Smooth muscle cell (in vitro differentiated cells): ENCODE measurements at regions not wholly inside any gene's neighbourhood (a gene's known extent, or its start where the extent isn't known, plus 50 kb on each side); places are given as distances from the start of the nearest gene placed in this dataset.

ENCODE experiments used
- DNase-seq: peaks from one replicate; lab custom pipeline; 2025; ENCODE audit not compliant: unreplicated experiment; lab: John Stamatoyannopoulos, UW
- H2AFZ ChIP-seq: fragments of 200-600 bp; sonication (generic); 2 replicates; pipeline ENCODE4 v1.6.0; 2016; ENCODE audit warnings: antibody characterized with exemption, low read depth, mild to moderate bottlenecking
- H3F3A ChIP-seq: fragments of 200-600 bp; sonication (generic); 2 replicates; pipeline ENCODE4 v1.6.0; 2017; ENCODE audit warnings: antibody characterized with exemption, low read depth
- H3K27ac ChIP-seq: fragments of 200-600 bp; sonication (generic); 2 replicates; pipeline ENCODE4 v1.5.1; 2016; ENCODE audit warnings: low read depth, mild to moderate bottlenecking
- H3K27me3 ChIP-seq: fragments of 200-600 bp; sonication (generic); 2 replicates; pipeline ENCODE4 v1.6.1; 2016; ENCODE audit warnings: low read depth, mild to moderate bottlenecking
- H3K36me3 ChIP-seq: fragments of 200-600 bp; sonication (generic); 2 replicates; pipeline ENCODE4 v1.5.1; 2016; ENCODE audit warnings: low read depth
- H3K4me1 ChIP-seq: fragments of 200-600 bp; sonication (generic); 2 replicates; pipeline ENCODE4 v1.5.1; 2016; ENCODE audit warnings: low read depth
- H3K4me2 ChIP-seq: fragments of 200-600 bp; sonication (generic); 2 replicates; pipeline ENCODE4 v1.6.0; 2016; ENCODE audit warnings: mild to moderate bottlenecking
- H3K4me3 ChIP-seq: fragments of 200-600 bp; sonication (generic); 2 replicates; pipeline ENCODE4 v1.5.1; 2016; ENCODE audit warnings: mild to moderate bottlenecking
- H3K79me2 ChIP-seq: fragments of 200-600 bp; sonication (generic); 2 replicates; pipeline ENCODE4 v1.6.0; 2016; ENCODE audit warnings: low read depth, mild to moderate bottlenecking
- H3K9ac ChIP-seq: fragments of 200-600 bp; sonication (generic); 2 replicates; pipeline ENCODE4 v1.6.0; 2016; ENCODE audit warnings: low read depth
- H3K9me3 ChIP-seq: fragments of 200-600 bp; sonication (generic); replicated peaks from 2 replicates; pipeline ENCODE4 v1.5.1; 2016; ENCODE audit warnings: low read depth
- H4K20me1 ChIP-seq: fragments of 200-600 bp; sonication (generic); 2 replicates; pipeline ENCODE4 v1.6.0; 2016; ENCODE audit warnings: low read depth
- CTCF ChIP-seq: fragments of 200-600 bp; sonication (generic); IDR thresholded peaks from 2 replicates; pipeline ENCODE4 v1.5.1; 2017; ENCODE audit warnings: borderline replicate concordance, mild to moderate bottlenecking, antibody characterized with exemption; ENCODE audit not compliant: insufficient read depth, poor library complexity, severe bottlenecking
- WGBS: methylation state at CpG from one replicate; pipeline ENCODE4 v1.1.7; 2016; ENCODE audit warnings: low lambda C conversion rate; 5-methylcytosine and 5-hydroxymethylcytosine counted together

GRCh38 chr6:125480146-125480545, 178.4 kb upstream of the HDDC2 start:
- H4K20me1 ChIP-seq: no peaks in the 10 kb centered on the region
- no peaks in the 10 kb centered on the region for H3K9me3 ChIP-seq
- H3K79me2 ChIP-seq: no peaks in the 10 kb centered on the region
- peak overlapping the region; percentile 73 for H3K27ac ChIP-seq
- peak overlapping the region; percentile 48 for H3K4me2 ChIP-seq
- H3K4me3 ChIP-seq: no peak overlapping the region
- no peak for DNase-seq
- WGBS: 97% methylated on average over 2 of the region's 2 CpGs
- no peak for TF ChIP-seq CTCF
- no peaks in the 10 kb centered on the region for H3F3A ChIP-seq
- H3K9ac ChIP-seq: no peak overlapping the region
- peak overlapping the region; percentile 56 for H2AFZ ChIP-seq
- H3K4me1 ChIP-seq: peaks cover 8% of the 10 kb centered on the region
- no peaks in the 10 kb centered on the region for H3K27me3 ChIP-seq
- H3K36me3 ChIP-seq: no peaks in the 10 kb centered on the region

- Histone ChIP-seq H3K27ac (peak overlapping the region; percentile 73), H3K4me1 (peaks cover 8% of the 10 kb centered on the region), H3K9me3 (no peaks in the 10 kb centered on the region), H2AFZ (peak overlapping the region; percentile 56), H3K27me3 (no peaks in the 10 kb centered on the region), H4K20me1 (no peaks in the 10 kb centered on the region), H3K4me2 (peak overlapping the region; percentile 48), H3K36me3 (no peaks in the 10 kb centered on the region), H3K9ac (peak overlapping the region; percentile 20), H3K79me2 (no peaks in the 10 kb centered on the region), H3K4me3 (no peak overlapping the region), H3F3A (no peaks in the 10 kb centered on the region)
- WGBS: 93% methylated on average over 1 of the region's 1 CpG
- no peak for DNase-seq
- TF ChIP-seq CTCF: no peak
Observed at GRCh38 chr6:125480571-125480970, 178.8 kb upstream of the HDDC2 start.

- Histone ChIP-seq H3K9ac (peak overlapping the region; percentile 20), H3F3A (no peaks in the 10 kb centered on the region), H3K4me3 (no peak overlapping the region), H3K4me1 (peaks cover 8% of the 10 kb centered on the region), H3K9me3 (no peaks in the 10 kb centered on the region), H4K20me1 (no peaks in the 10 kb centered on the region), H3K36me3 (no peaks in the 10 kb centered on the region), H3K4me2 (peak overlapping the region; percentile 48), H2AFZ (peak overlapping the region; percentile 56), H3K79me2 (no peaks in the 10 kb centered on the region), H3K27ac (peak overlapping the region; percentile 73), H3K27me3 (no peaks in the 10 kb centered on the region)
- TF ChIP-seq CTCF: no peak
- no peak for DNase-seq
- 38% methylated on average over 1 of the region's 1 CpG for WGBS
Observed at GRCh38 chr6:125481056-125481455, 179.3 kb upstream of the HDDC2 start.

- 98% methylated on average over 4 of the region's 4 CpGs for WGBS
- H4K20me1 ChIP-seq: no peaks in the 10 kb centered on the region
- no peak overlapping the region for H2AFZ ChIP-seq
- TF ChIP-seq CTCF: no peak
- H3K9me3 ChIP-seq: no peaks in the 10 kb centered on the region
- H3K4me2 ChIP-seq: no peak overlapping the region
- no peak overlapping the region for H3K4me3 ChIP-seq
- H3K27ac ChIP-seq: no peak overlapping the region
- H3K79me2 ChIP-seq: no peaks in the 10 kb centered on the region
- no peaks in the 10 kb centered on the region for H3F3A ChIP-seq
- DNase-seq: no peak
- H3K4me1 ChIP-seq: peaks cover under 1% of the 10 kb centered on the region
- no peaks in the 10 kb centered on the region for H3K27me3 ChIP-seq
- no peaks in the 10 kb centered on the region for H3K36me3 ChIP-seq
- H3K9ac ChIP-seq: no peak overlapping the region
Observed at GRCh38 chr6:125485757-125486156, 184.0 kb upstream of the HDDC2 start.
